Uterus (tissue), 2 donors: ENCODE measurements at regions not wholly inside any gene's neighbourhood (a gene's known extent, or its start where the extent isn't known, plus 50 kb on each side); places are given as distances from the start of the nearest gene placed in this dataset.

Source experiments
- POLR2A ChIP-seq, 2 donors: fragments of 450-650 bp; IDR thresholded peaks; one replicate each; pipeline ENCODE4 v1.6.1; 2016; ENCODE audit warnings: antibody characterized with exemption in 2 of 2, mild to moderate bottlenecking in 1 of 2, moderate library complexity in 1 of 2
- TF ChIP-seq, protein P1 (sequence below), 4 experiments: fragments of 200-600 bp in 2 of 4; fragments of 450-650 bp in 2 of 4; sonication (generic) in 2 of 4; IDR thresholded peaks; one replicate each; pipeline ENCODE4 v1.5.1; 2016 to 2019; ENCODE audit warnings: antibody characterized with exemption in 4 of 4, mild to moderate bottlenecking in 2 of 4, moderate library complexity in 1 of 4

GRCh38 chr20:26169506-26169905 lies 472.9 kb upstream of the ZNF337 start:
- TF ChIP-seq, protein P1, sequence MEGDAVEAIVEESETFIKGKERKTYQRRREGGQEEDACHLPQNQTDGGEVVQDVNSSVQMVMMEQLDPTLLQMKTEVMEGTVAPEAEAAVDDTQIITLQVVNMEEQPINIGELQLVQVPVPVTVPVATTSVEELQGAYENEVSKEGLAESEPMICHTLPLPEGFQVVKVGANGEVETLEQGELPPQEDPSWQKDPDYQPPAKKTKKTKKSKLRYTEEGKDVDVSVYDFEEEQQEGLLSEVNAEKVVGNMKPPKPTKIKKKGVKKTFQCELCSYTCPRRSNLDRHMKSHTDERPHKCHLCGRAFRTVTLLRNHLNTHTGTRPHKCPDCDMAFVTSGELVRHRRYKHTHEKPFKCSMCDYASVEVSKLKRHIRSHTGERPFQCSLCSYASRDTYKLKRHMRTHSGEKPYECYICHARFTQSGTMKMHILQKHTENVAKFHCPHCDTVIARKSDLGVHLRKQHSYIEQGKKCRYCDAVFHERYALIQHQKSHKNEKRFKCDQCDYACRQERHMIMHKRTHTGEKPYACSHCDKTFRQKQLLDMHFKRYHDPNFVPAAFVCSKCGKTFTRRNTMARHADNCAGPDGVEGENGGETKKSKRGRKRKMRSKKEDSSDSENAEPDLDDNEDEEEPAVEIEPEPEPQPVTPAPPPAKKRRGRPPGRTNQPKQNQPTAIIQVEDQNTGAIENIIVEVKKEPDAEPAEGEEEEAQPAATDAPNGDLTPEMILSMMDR (IDR thresholded peaks at IDR 0.05), result no peak
- TF ChIP-seq POLR2A (IDR thresholded peaks at IDR 0.05), result no peak
